Heart right ventricle (tissue), 16 donors: ENCODE measurements at regions not wholly inside any gene's neighbourhood (a gene's known extent, or its start where the extent isn't known, plus 50 kb on each side); places are given as distances from the start of the nearest gene placed in this dataset.

Source experiments
- ATAC-seq, 8 donors: fragments of 200-7000 bp; cut with Tn5 transposase; one replicate each; pipeline ENCODE4 v1.9.1; 2020; ENCODE audit warnings: mild to moderate bottlenecking in 8 of 8, moderate library complexity in 8 of 8, moderate number of reproducible peaks in 1 of 8
- DNase-seq, 2 donors: peaks; one replicate each; pipeline ENCODE4 v3.0.0-alpha.2; 2020
- H3K27ac ChIP-seq, 10 donors: fragments of 200-600 bp; sonication (generic) in 2 of 10; one replicate each; pipeline versions ENCODE4 v1.5.0 to v1.8.0; 2020 to 2022; ENCODE audit warnings: mild to moderate bottlenecking in 3 of 10
- H3K27me3 ChIP-seq, 7 donors: fragments of 200-600 bp; one replicate each; pipeline ENCODE4 v1.8.0; 2021 to 2022; ENCODE audit warnings: mild to moderate bottlenecking in 2 of 7
- H3K36me3 ChIP-seq, 9 donors: fragments of 200-600 bp; sonication (generic) in 1 of 9; one replicate each; pipeline versions ENCODE4 v1.5.0 to v1.8.0; 2020 to 2022; ENCODE audit warnings: mild to moderate bottlenecking in 2 of 9
- H3K4me1 ChIP-seq, 9 donors: fragments of 200-600 bp; sonication (generic) in 1 of 9; one replicate each; pipeline versions ENCODE4 v1.5.0 to v1.8.0; 2020 to 2022; ENCODE audit warnings: mild to moderate bottlenecking in 4 of 9
- H3K4me3 ChIP-seq, 10 donors: fragments of 200-600 bp; sonication (generic) in 2 of 10; one replicate each; pipeline versions ENCODE4 v1.5.0 to v1.8.0; 2020 to 2022; ENCODE audit warnings: mild to moderate bottlenecking in 7 of 10, moderate library complexity in 2 of 10
- H3K9me3 ChIP-seq, 11 donors: fragments of 200-600 bp in 10 of 11; sonication (generic) in 2 of 11; one replicate each; pipeline versions ENCODE4 v1.5.0 to v1.8.0; 2013 to 2022; ENCODE audit warnings: mild to moderate bottlenecking in 2 of 11, control low read depth in 1 of 11, moderate library complexity in 1 of 11
- CTCF ChIP-seq, 9 donors: fragments of 200-600 bp; sonication (generic) in 2 of 9; IDR thresholded peaks; one replicate each; pipeline versions ENCODE4 v1.5.0 to v1.8.0; 2021 to 2022; ENCODE audit warnings: antibody characterized with exemption in 9 of 9, mild to moderate bottlenecking in 5 of 9, moderate library complexity in 1 of 9
- WGBS, 2 donors: extraction: QIAGEN DNeasy Blood & Tissue Kit; methylation state at CpG; one replicate each; pipeline ENCODE4 v1.1.7; 2013; ENCODE audit warnings: inconsistent platforms in 1 of 2; 5-methylcytosine and 5-hydroxymethylcytosine counted together
- intact Hi-C, 10 donors: fragments of 100-400 bp; cut with DNase I; formaldehyde crosslinking; loops; one replicate each; pipeline versions ENCODE4 v1.11.1 to v1.14.2; 2022
- donor health status: Arrhythmogenic right ventricular cardiomyopathy.
- donor health status: ischemic (EF 13 %, LVEDD 7.1; RV severe dilation, severe dysfunction).
- donor health status: healthy with polysubstance abuse.
- donor health status: DM: no; HTN: yes; CAD: no.
- donor health status: DM: no; HTN: no; CAD: no.
- donor health status: ischemic (EF 25% LVEDD 6.9; RV normal size, moderate dysfunction).
- donor health status: ischemic (EF 25% LVEDD 5.7; RV mildly dilated, moderate dysfunction).
- donor health status: healthy.
- donor health status: DM: yes; HTN: yes; CAD: no.
- donor health status: Ischemic cardiomyopathy.
- donor health status: ischemic (EF 35%, LVEDD 5.7; RV mildly dilated, moderate dysfunction).
- donor health status: nonischemic (EF 11% LVEDD 7.7; RV severe dilation, severe dysfunction).
- donor health status: DM: yes; HTN: yes; CAD: no.
- donor health status: PGD.
- donor health status: ischemic (EF 29% LVEDD 5.4; RV normal size, mild dysfunction).
- donor health status: nonischemic (EF 23%, LVEDD 6.1; RV moderate dilation, normal function).

- 46 to 48% methylated on average over 9 of the region's 9 CpGs for WGBS, 2 donors
- H3K9me3 ChIP-seq = no peaks in the 10 kb centered on the region
- no peak overlapping the region for H3K27ac ChIP-seq
- H3K4me1 ChIP-seq = peaks cover 0 to 5% (median 0%) of the 10 kb centered on the region in 9 donors
- H3K4me3 ChIP-seq = no peak overlapping the region
- no peak for ATAC-seq
- TF ChIP-seq CTCF (IDR thresholded peaks at IDR 0.05) = no peak
- no peak for DNase-seq
- no peaks in the 10 kb centered on the region for H3K36me3 ChIP-seq
- peaks cover 0 to 7% (median 0%) of the 10 kb centered on the region in 7 donors for H3K27me3 ChIP-seq
- intact Hi-C loops = no loop called here
Observed at GRCh38 chr9:79362100-79363081, 209.4 kb upstream of the TLE4 start.

- no peak for DNase-seq
- WGBS, 2 donors = 91 to 95% methylated on average over 6 of the region's 6 CpGs
- TF ChIP-seq CTCF (IDR thresholded peaks at IDR 0.05) = no peak
- H3K4me1 ChIP-seq = no peaks in the 10 kb centered on the region
- H3K9me3 ChIP-seq = no peaks in the 10 kb centered on the region
- no peaks in the 10 kb centered on the region for H3K27me3 ChIP-seq
- no peak for ATAC-seq
- H3K36me3 ChIP-seq = no peaks in the 10 kb centered on the region
- intact Hi-C loops = no loop called here
- H3K27ac ChIP-seq = no peak overlapping the region
- H3K4me3 ChIP-seq = no peak overlapping the region
Observed at GRCh38 chr9:79369676-79370075, 202.1 kb upstream of the TLE4 start.

- TF ChIP-seq CTCF (IDR thresholded peaks at IDR 0.05) = no peak
- DNase-seq = no peak
- intact Hi-C loops = no loop called here
Observed at GRCh38 chr9:79371301-79371700, 200.5 kb upstream of the TLE4 start.

GRCh38 chr9:79371948-79372555 is 199.7 kb upstream of the TLE4 start:
- no peak for ATAC-seq
- intact Hi-C loops = no loop called here
- 87 to 88% methylated on average over 1 of the region's 1 CpG for WGBS, 2 donors
- no peak overlapping the region for H3K27ac ChIP-seq
- no peaks in the 10 kb centered on the region for H3K27me3 ChIP-seq
- H3K9me3 ChIP-seq = no peaks in the 10 kb centered on the region
- DNase-seq = no peak
- no peaks in the 10 kb centered on the region for H3K4me1 ChIP-seq
- no peaks in the 10 kb centered on the region for H3K36me3 ChIP-seq
- H3K4me3 ChIP-seq = no peak overlapping the region
- TF ChIP-seq CTCF (IDR thresholded peaks at IDR 0.05) = no peak

More at GRCh38 chr9:79371301-79371700, 200.5 kb upstream of the TLE4 start:
- Histone ChIP-seq H3K27ac (no peak overlapping the region), H3K36me3 (no peaks in the 10 kb centered on the region), H3K4me1 (no peaks in the 10 kb centered on the region), H3K4me3 (no peak overlapping the region), H3K27me3 (no peaks in the 10 kb centered on the region), H3K9me3 (no peaks in the 10 kb centered on the region)
- no peak for ATAC-seq
- WGBS, 2 donors = 66 to 79% methylated on average over 2 of the region's 2 CpGs
